ENCODE measurements at regions not wholly inside any gene's neighbourhood (a gene's known extent, or its start where the extent isn't known, plus 50 kb on each side); places are given as distances from the start of the nearest gene placed in this dataset.

GRCh38 chr11:103530257-103530656 lies 421.0 kb downstream of the DYNC2H1 start:
- ATAC-seq (no peak), DNase-seq (no peak)
- intact Hi-C loops (cut with DNase I), result no loop called here

- ATAC-seq, result no peak
- DNase-seq, result no peak
- intact Hi-C loops (cut with DNase I), result no loop called here
Observed at GRCh38 chr11:103532133-103532788, 423.0 kb downstream of the DYNC2H1 start.

- intact Hi-C loops (cut with DNase I), result no loop called here
Observed at GRCh38 chr11:103534191-103534590, 425.0 kb downstream of the DYNC2H1 start.

GRCh38 chr11:103534959-103535358 lies 425.7 kb downstream of the DYNC2H1 start:
- ATAC-seq (no peak), DNase-seq (no peak)
- intact Hi-C loops (cut with DNase I), result no loop called here

More at GRCh38 chr11:103534191-103534590, 425.0 kb downstream of the DYNC2H1 start:
- ATAC-seq (no peak), DNase-seq (no peak)

- intact Hi-C loops (cut with DNase I), result no loop called here
- DNase-seq (peak; percentile 29), ATAC-seq (peak; percentile 75 to 79)
Observed at GRCh38 chr11:103536335-103536722, 427.1 kb downstream of the DYNC2H1 start.

- ATAC-seq, result no peak
- DNase-seq, result no peak
- intact Hi-C loops (cut with DNase I), result no loop called here
Observed at GRCh38 chr11:103537904-103538502, 428.8 kb downstream of the DYNC2H1 start.

GRCh38 chr11:103539166-103539565 lies 429.9 kb downstream of the DYNC2H1 start:
- intact Hi-C loops (cut with DNase I), result no loop called here
- ATAC-seq, result no peak
- DNase-seq, result no peak

GRCh38 chr11:103541186-103541795 lies 432.1 kb downstream of the DYNC2H1 start:
- ATAC-seq (no peak), DNase-seq (no peak)
- intact Hi-C loops (cut with DNase I), result no loop called here

- no peak for ATAC-seq
- intact Hi-C loops (cut with DNase I), result no loop called here
Observed at GRCh38 chr11:103542851-103543250, 433.6 kb downstream of the DYNC2H1 start.

GRCh38 chr11:103543456-103543855 lies 434.2 kb downstream of the DYNC2H1 start:
- ATAC-seq (no peak), DNase-seq (no peak)
- intact Hi-C loops (cut with DNase I), result no loop called here

More at GRCh38 chr11:103542851-103543250, 433.6 kb downstream of the DYNC2H1 start:
- no peak for DNase-seq

- intact Hi-C loops (cut with DNase I), result no loop called here
- ATAC-seq (no peak), DNase-seq (no peak)
Observed at GRCh38 chr11:103544874-103545273, 435.6 kb downstream of the DYNC2H1 start.

- DNase-seq (no peak), ATAC-seq (peak; percentile 31 to 53)
- intact Hi-C loops (cut with DNase I), result no loop called here
Observed at GRCh38 chr11:103545551-103545950, 436.3 kb downstream of the DYNC2H1 start.

GRCh38 chr11:103546236-103546635 lies 437.0 kb downstream of the DYNC2H1 start:
- intact Hi-C loops (cut with DNase I), result no loop called here
- no peak for ATAC-seq
- DNase-seq, result no peak

GRCh38 chr11:103547024-103547423 lies 437.8 kb downstream of the DYNC2H1 start:
- peak; percentile 36 to 65 for ATAC-seq
- DNase-seq, result no peak
- intact Hi-C loops (cut with DNase I), result no loop called here

- DNase-seq (no peak), ATAC-seq (no peak)
- intact Hi-C loops (cut with DNase I), result no loop called here
Observed at GRCh38 chr11:103547691-103548090, 438.5 kb downstream of the DYNC2H1 start.

- DNase-seq (no peak), ATAC-seq (no peak)
- intact Hi-C loops (cut with DNase I), result no loop called here
Observed at GRCh38 chr11:103548838-103549237, 439.6 kb downstream of the DYNC2H1 start.

- intact Hi-C loops (cut with DNase I), result no loop called here
- no peak for DNase-seq
- no peak for ATAC-seq
Observed at GRCh38 chr11:103550811-103551210, 441.6 kb downstream of the DYNC2H1 start.

GRCh38 chr11:103552086-103552485 lies 442.9 kb downstream of the DYNC2H1 start:
- intact Hi-C loops (cut with DNase I), result no loop called here
- ATAC-seq, result peak in 1 of 2 donors; percentile 32
- DNase-seq, result no peak

GRCh38 chr11:103556171-103556570 lies 446.9 kb downstream of the DYNC2H1 start:
- intact Hi-C loops (cut with DNase I), result no loop called here
- DNase-seq (no peak), ATAC-seq (no peak)

GRCh38 chr11:103566116-103566515 lies 456.9 kb downstream of the DYNC2H1 start:
- intact Hi-C loops (cut with DNase I), result no loop called here
- no peak for ATAC-seq
- DNase-seq, result no peak

GRCh38 chr11:103581760-103582159 lies 454.7 kb upstream of the DDI1 start:
- ATAC-seq (no peak), DNase-seq (no peak)
- intact Hi-C loops (cut with DNase I), result no loop called here
